ENCODE measurements at regions not wholly inside any gene's neighbourhood (a gene's known extent, or its start where the extent isn't known, plus 50 kb on each side); places are given as distances from the start of the nearest gene placed in this dataset.
"Not testable (repeated sequence)": the region's sequence is repeated elsewhere in the genome, so short reads cannot be mapped to it uniquely, and the experiment has no call there.

- Histone ChIP-seq H3K4me1 (ENCODE audit: insufficient read depth) (no peaks in the 10 kb centered on the region), H3K36me3 (no peaks in the 10 kb centered on the region), H3K27me3 (no peaks in the 10 kb centered on the region), H3K27ac (no peak overlapping the region), H3K9me3 (no peaks in the 10 kb centered on the region), H3K4me3 (no peak overlapping the region)
- no peak for DNase-seq
- intact Hi-C loops (cut with DNase I): no loop called here
- TF ChIP-seq EP300 (IDR thresholded peaks at IDR 0.05): no peak
- TF ChIP-seq, protein P1, sequence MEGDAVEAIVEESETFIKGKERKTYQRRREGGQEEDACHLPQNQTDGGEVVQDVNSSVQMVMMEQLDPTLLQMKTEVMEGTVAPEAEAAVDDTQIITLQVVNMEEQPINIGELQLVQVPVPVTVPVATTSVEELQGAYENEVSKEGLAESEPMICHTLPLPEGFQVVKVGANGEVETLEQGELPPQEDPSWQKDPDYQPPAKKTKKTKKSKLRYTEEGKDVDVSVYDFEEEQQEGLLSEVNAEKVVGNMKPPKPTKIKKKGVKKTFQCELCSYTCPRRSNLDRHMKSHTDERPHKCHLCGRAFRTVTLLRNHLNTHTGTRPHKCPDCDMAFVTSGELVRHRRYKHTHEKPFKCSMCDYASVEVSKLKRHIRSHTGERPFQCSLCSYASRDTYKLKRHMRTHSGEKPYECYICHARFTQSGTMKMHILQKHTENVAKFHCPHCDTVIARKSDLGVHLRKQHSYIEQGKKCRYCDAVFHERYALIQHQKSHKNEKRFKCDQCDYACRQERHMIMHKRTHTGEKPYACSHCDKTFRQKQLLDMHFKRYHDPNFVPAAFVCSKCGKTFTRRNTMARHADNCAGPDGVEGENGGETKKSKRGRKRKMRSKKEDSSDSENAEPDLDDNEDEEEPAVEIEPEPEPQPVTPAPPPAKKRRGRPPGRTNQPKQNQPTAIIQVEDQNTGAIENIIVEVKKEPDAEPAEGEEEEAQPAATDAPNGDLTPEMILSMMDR (IDR thresholded peaks at IDR 0.05): no peak
- TF ChIP-seq POLR2A (IDR thresholded peaks at IDR 0.05): no peak
- 53 to 63% (median 62%) methylated on average over 8 of the region's 8 CpGs for WGBS, 3 donors
These were observed 555.1 kb upstream of the ADAMTS16 start for GRCh38 chr5:4584982-4585381.

- no peak for TF ChIP-seq POLR2A (IDR thresholded peaks at IDR 0.05)
- TF ChIP-seq EP300 (IDR thresholded peaks at IDR 0.05): no peak
- TF ChIP-seq, protein P1 (IDR thresholded peaks at IDR 0.05): no peak
- H3K4me1 ChIP-seq (ENCODE audit: insufficient read depth): no peaks in the 10 kb centered on the region
- DNase-seq: no peak
- 77 to 84% (median 79%) methylated on average over 6 of the region's 6 CpGs for WGBS, 3 donors
- no peaks in the 10 kb centered on the region for H3K27me3 ChIP-seq
- no peak overlapping the region for H3K27ac ChIP-seq
- intact Hi-C loops (cut with DNase I): no loop called here
- no peak overlapping the region for H3K4me3 ChIP-seq
- H3K36me3 ChIP-seq: no peaks in the 10 kb centered on the region
- H3K9me3 ChIP-seq: no peaks in the 10 kb centered on the region
These were observed 526.7 kb upstream of the ADAMTS16 start for GRCh38 chr5:4613440-4613839.

DNA sequence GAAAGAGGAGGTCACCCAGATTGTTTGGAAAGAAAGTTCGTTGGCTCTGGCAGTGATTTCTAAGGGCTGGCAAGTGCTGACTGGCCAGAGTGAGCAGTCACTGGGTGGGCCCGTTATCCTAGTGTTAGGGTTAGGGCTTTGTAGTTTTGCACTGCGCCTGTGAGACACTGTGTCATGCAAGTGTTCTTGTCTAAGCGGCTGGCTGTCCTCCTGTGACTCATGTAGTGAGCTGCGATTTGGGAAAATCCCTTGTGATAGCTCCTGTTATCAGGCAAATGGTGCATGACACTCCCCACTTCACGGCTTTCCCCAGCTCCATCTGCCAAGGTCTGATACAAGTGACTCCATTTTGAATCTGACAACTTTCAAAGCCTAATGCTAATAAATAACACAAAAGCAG, 526.0 kb upstream of the ADAMTS16 start:
- intact Hi-C loops (cut with DNase I): no loop called here
- DNase-seq: no peak
- no peak overlapping the region for H3K27ac ChIP-seq
- no peak overlapping the region for H3K4me3 ChIP-seq
- WGBS, 3 donors: 53 to 71% (median 63%) methylated on average over 6 of the region's 6 CpGs
- no peaks in the 10 kb centered on the region for H3K9me3 ChIP-seq
- H3K4me1 ChIP-seq (ENCODE audit: insufficient read depth): no peaks in the 10 kb centered on the region
- TF ChIP-seq POLR2A (IDR thresholded peaks at IDR 0.05): no peak
- TF ChIP-seq, protein P1 (IDR thresholded peaks at IDR 0.05): no peak
- TF ChIP-seq EP300 (IDR thresholded peaks at IDR 0.05): no peak
- H3K36me3 ChIP-seq: no peaks in the 10 kb centered on the region
- no peaks in the 10 kb centered on the region for H3K27me3 ChIP-seq

GRCh38 chr5:4615369-4615768, 524.8 kb upstream of the ADAMTS16 start:
- 90 to 93% (median 93%) methylated on average over 20 to 26 of the region's 26 CpGs for WGBS, 3 donors
- H3K27ac ChIP-seq; H3K36me3 ChIP-seq; DNase-seq; H3K4me1 ChIP-seq (ENCODE audit: insufficient read depth); intact Hi-C loops (cut with DNase I); H3K4me3 ChIP-seq; H3K27me3 ChIP-seq; H3K9me3 ChIP-seq: not testable (repeated sequence)

GRCh38 chr5:4625206-4625896, 514.8 kb upstream of the ADAMTS16 start:
- TF ChIP-seq EP300 (IDR thresholded peaks at IDR 0.05): no peak
- TF ChIP-seq, protein P1 (IDR thresholded peaks at IDR 0.05): no peak
- no peak for TF ChIP-seq POLR2A (IDR thresholded peaks at IDR 0.05)
- no peaks in the 10 kb centered on the region for H3K27me3 ChIP-seq
- no peaks in the 10 kb centered on the region for H3K36me3 ChIP-seq
- 68 to 79% (median 69%) methylated on average over 5 of the region's 5 CpGs for WGBS, 3 donors
- no peak for DNase-seq
- intact Hi-C loops (cut with DNase I): no loop called here
- no peaks in the 10 kb centered on the region for H3K4me1 ChIP-seq (ENCODE audit: insufficient read depth)
- H3K4me3 ChIP-seq: no peak overlapping the region
- H3K9me3 ChIP-seq: no peaks in the 10 kb centered on the region
- no peak overlapping the region for H3K27ac ChIP-seq

Measured in ovary (tissue), 7 donors.